A549 (cell line): ENCODE measurements at regions not wholly inside any gene's neighbourhood (a gene's known extent, or its start where the extent isn't known, plus 50 kb on each side); places are given as distances from the start of the nearest gene placed in this dataset.

Experiments used
- ATAC-seq, 2 experiments: fragments of 200-7000 bp in 1 of 2; fragments of >200 bp in 1 of 2; cut with Nextera tagmentation in 1 of 2; cut with Tn5 transposase in 1 of 2; 3 replicates each; pipeline versions ENCODE4 v1.8.0 to v1.9.1; 2018 to 2020; ENCODE audit warnings: mild to moderate bottlenecking in 1 of 2, moderate library complexity in 1 of 2
- CTCF ChIA-PET: fragments of 300-600 bp; sonication (Branson Sonifier 250); formaldehyde crosslinking; extraction: SDS; loops from one replicate; lab custom pipeline; 2021; ENCODE audit warnings: antibody characterized with exemption, inconsistent platforms; lab: Yijun Ruan, JAX
- POLR2A ChIA-PET: fragments of 350-600 bp; formaldehyde crosslinking; extraction: SDS; loops from one replicate; lab custom pipeline; 2021; ENCODE audit warnings: antibody characterized with exemption, inconsistent platforms; lab: Yijun Ruan, JAX
- DNase-seq, 2 experiments: peaks; one replicate each; pipeline versions ENCODE4 v3.0.0 to v3.0.0-alpha.2; 2011 to 2016; ENCODE audit warnings: low read depth in 1 of 2, low spot score in 1 of 2
- FAIRE-seq: peaks from 2 replicates; lab custom pipeline; 2011; peaks lifted over from hg19 to GRCh38; lab: Jason Lieb, UNC
- H3K27ac ChIP-seq, 2 experiments: fragments of >200 bp; sonication (Bioruptor Twin); formaldehyde crosslinking; 3 replicates each; pipeline ENCODE4 v1.5.1; 2016 to 2017
- H3K4me1 ChIP-seq: fragments of >200 bp; sonication (Bioruptor Twin); formaldehyde crosslinking; 3 replicates; pipeline ENCODE4 v1.6.1; 2016
- H3K4me2 ChIP-seq: fragments of >200 bp; sonication (Bioruptor Twin); formaldehyde crosslinking; 3 replicates; pipeline ENCODE4 v1.6.1; 2016
- H3K4me3 ChIP-seq: fragments of >200 bp; sonication (Bioruptor Twin); formaldehyde crosslinking; 3 replicates; pipeline ENCODE4 v1.5.1; 2016
- H3K9me3 ChIP-seq: fragments of >200 bp; sonication (Bioruptor Twin); formaldehyde crosslinking; 3 replicates; pipeline ENCODE4 v1.6.1; 2016
- BCL3 ChIP-seq: fragments of >200 bp; sonication (Bioruptor Twin); formaldehyde crosslinking; IDR thresholded peaks from 3 replicates; pipeline ENCODE4 v1.6.1; 2016
- CBX8 ChIP-seq: fragments of 200-600 bp; sonication (generic); IDR thresholded peaks from 2 replicates; pipeline ENCODE4 v1.6.1; 2016
- CEBPB ChIP-seq, 2 experiments: fragments of >200 bp in 1 of 2; sonication (Bioruptor Twin) in 1 of 2; formaldehyde crosslinking in 1 of 2; IDR thresholded peaks; 2 replicates each; pipeline ENCODE4 v1.6.1; 2012 to 2016
- CTCF ChIP-seq: fragments of >200 bp; sonication (Bioruptor Twin); formaldehyde crosslinking; IDR thresholded peaks from 3 replicates; pipeline ENCODE4 v1.5.1; 2016
- EHF ChIP-seq: fragments of 250-450 bp; sonication (Bioruptor Pico); IDR thresholded peaks from 2 replicates; pipeline ENCODE4 v1.5.0; 2020; ENCODE audit warnings: mild to moderate bottlenecking
- ELK1 ChIP-seq: fragments of 150-350 bp; IDR thresholded peaks from 2 replicates; pipeline ENCODE4 v1.6.1; 2014; ENCODE audit warnings: low read depth, mild to moderate bottlenecking, low read length
- GATA3 ChIP-seq: IDR thresholded peaks from 2 replicates; pipeline ENCODE4 v1.6.1; 2012; ENCODE audit warnings: borderline replicate concordance
- HDAC2 ChIP-seq: fragments of 200-600 bp; sonication (generic); IDR thresholded peaks from 2 replicates; pipeline ENCODE4 v1.6.1; 2016
- HOXB13 ChIP-seq: fragments of 250-450 bp; sonication (Bioruptor Pico); IDR thresholded peaks from 2 replicates; pipeline ENCODE4 v1.5.0; 2020; ENCODE audit warnings: low read depth, mild to moderate bottlenecking, moderate library complexity
- JUNB ChIP-seq: fragments of >200 bp; sonication (Bioruptor Twin); formaldehyde crosslinking; IDR thresholded peaks from 2 replicates; pipeline ENCODE4 v1.6.1; 2016
- KDM1A ChIP-seq: fragments of 200-600 bp; sonication (generic); IDR thresholded peaks from 2 replicates; pipeline ENCODE4 v1.6.1; 2016; ENCODE audit warnings: low read depth, mild to moderate bottlenecking
- MAZ ChIP-seq: fragments of 150-350 bp; IDR thresholded peaks from 2 replicates; pipeline ENCODE4 v1.6.1; 2014; ENCODE audit warnings: antibody characterized with exemption, low read depth, low read length, borderline replicate concordance
- NPAS2 ChIP-seq: fragments of 250-450 bp; sonication (Bioruptor Pico); IDR thresholded peaks from 2 replicates; pipeline ENCODE4 v1.8.0; 2022; ENCODE audit warnings: mild to moderate bottlenecking, moderate library complexity, borderline replicate concordance
- NR3C1 ChIP-seq: fragments of >200 bp; sonication (Bioruptor Twin); formaldehyde crosslinking; IDR thresholded peaks from 3 replicates; pipeline ENCODE4 v1.6.1; 2017
- PBX3 ChIP-seq: IDR thresholded peaks from 2 replicates; pipeline ENCODE4 v1.6.1; 2012
- POLR2A ChIP-seq: IDR thresholded peaks from 2 replicates; pipeline ENCODE4 v1.6.1; 2012; ENCODE audit warnings: mild to moderate bottlenecking, low read length
- POLR2AphosphoS2 ChIP-seq: conservative IDR thresholded peaks from 2 replicates; pipeline ENCODE4 v1.6.1; 2012; ENCODE audit warnings: low read length, improper control_type of control experiment, inconsistent platforms
- RAD21 ChIP-seq, 2 experiments: fragments of >200 bp in 1 of 2; sonication (Bioruptor Twin) in 1 of 2; formaldehyde crosslinking in 1 of 2; IDR thresholded peaks in 1 of 2; conservative IDR thresholded peaks in 1 of 2; 2 replicates in 1 of 2; 3 replicates in 1 of 2; pipeline ENCODE4 v1.6.1; 2012 to 2018; ENCODE audit warnings: inconsistent platforms in 1 of 2
- RARB ChIP-seq: fragments of 250-450 bp; sonication (Bioruptor Pico); IDR thresholded peaks from 2 replicates; pipeline ENCODE4 v1.8.0; 2021; ENCODE audit warnings: mild to moderate bottlenecking, moderate library complexity
- ZSCAN20 ChIP-seq: fragments of 250-450 bp; sonication (Bioruptor Pico); IDR thresholded peaks from 2 replicates; pipeline ENCODE4 v1.8.0; 2022; ENCODE audit warnings: mild to moderate bottlenecking, moderate library complexity
- WGBS: methylation state at CpG from one replicate; pipeline ENCODE4 v1.1.6; 2017; ENCODE audit errors: missing lambda C conversion rate; 5-methylcytosine and 5-hydroxymethylcytosine counted together

- no peak for TF ChIP-seq CTCF
- TF ChIP-seq CBX8, result no peak
- no peak for TF ChIP-seq PBX3
- no peak for TF ChIP-seq RAD21 (conservative IDR thresholded peaks at IDR 0.05 in 1 of 2, IDR thresholded peaks at IDR 0.05 in 1 of 2)
- TF ChIP-seq JUNB, result no peak
- no peak for TF ChIP-seq HDAC2
- no peak for TF ChIP-seq NPAS2 (CRISPR knock-in tag)
- no peak for TF ChIP-seq HOXB13 (CRISPR knock-in tag)
- TF ChIP-seq, all 56 proteins: peak for 0
Measured at GRCh38 chr11:46178513-46178912, 57.3 kb upstream of the PHF21A start (continued).

GRCh38 chr11:46176421-46176820 is 55.2 kb upstream of the PHF21A start:
- FAIRE-seq, result no peak
- H3K9me3 ChIP-seq, result no peaks in the 10 kb centered on the region
- H3K4me3 ChIP-seq, result no peak overlapping the region
- no peaks in the 10 kb centered on the region for H3K4me1 ChIP-seq
- ATAC-seq, result no peak
- WGBS, result 47% methylated on average over 4 of the region's 4 CpGs
- TF ChIP-seq EHF (CRISPR knock-in tag) (no peak), ELK1 (no peak), POLR2A (no peak), KDM1A (no peak), ZSCAN20 (CRISPR knock-in tag) (no peak), NR3C1 (no peak), POLR2AphosphoS2 (no peak), CTCF (no peak), GATA3 (no peak), BCL3 (no peak), RARB (no peak), CEBPB (IDR thresholded peaks at IDR 0.05) (no peak), MAZ (no peak)
- ChIA-PET CTCF (no interaction called here), POLR2A (no interaction called here)
- DNase-seq, result no peak
- H3K27ac ChIP-seq, result no peak overlapping the region
- no peak overlapping the region for H3K4me2 ChIP-seq
